ENCODE measurements at regions not wholly inside any gene's neighbourhood (a gene's known extent, or its start where the extent isn't known, plus 50 kb on each side); places are given as distances from the start of the nearest gene placed in this dataset.

GRCh38 chr16:51637770-51638094 lies 486.7 kb upstream of the SALL1 start:
- no peak for DNase-seq

GRCh38 chr16:51636920-51637769 lies 486.1 kb upstream of the SALL1 start:
- DNase-seq = no peak

GRCh38 chr16:51635181-51635580 lies 484.1 kb upstream of the SALL1 start:
- no peak for DNase-seq

GRCh38 chr16:51630076-51630475 lies 479.0 kb upstream of the SALL1 start:
- no peak for DNase-seq

GRCh38 chr16:51629576-51629975 lies 478.5 kb upstream of the SALL1 start:
- DNase-seq = no peak

GRCh38 chr16:51624080-51624775 lies 473.2 kb upstream of the SALL1 start:
- no peak for DNase-seq

- no peak for DNase-seq
Observed at GRCh38 chr16:51621610-51622009, 470.5 kb upstream of the SALL1 start.

- no peak for DNase-seq
Observed at GRCh38 chr16:51615141-51615540, 464.1 kb upstream of the SALL1 start.

- no peak for DNase-seq
Observed at GRCh38 chr16:51607201-51607651, 456.2 kb upstream of the SALL1 start.

- no peak for DNase-seq
Observed at GRCh38 chr16:51596247-51596646, 445.2 kb upstream of the SALL1 start.

GRCh38 chr16:51592535-51593300 lies 441.6 kb upstream of the SALL1 start:
- no peak for DNase-seq

GRCh38 chr16:51592001-51592501 lies 441.0 kb upstream of the SALL1 start:
- DNase-seq = no peak

- no peak for DNase-seq
Observed at GRCh38 chr16:51591480-51591879, 440.4 kb upstream of the SALL1 start.

GRCh38 chr16:51579652-51580360 lies 428.7 kb upstream of the SALL1 start:
- DNase-seq = no peak

- no peak for DNase-seq
Observed at GRCh38 chr16:51577621-51578303, 426.7 kb upstream of the SALL1 start.

GRCh38 chr16:51576498-51577195 lies 425.6 kb upstream of the SALL1 start:
- DNase-seq = no peak

- no peak for DNase-seq
Observed at GRCh38 chr16:51573191-51573590, 422.1 kb upstream of the SALL1 start.

- no peak for DNase-seq
Observed at GRCh38 chr16:51569203-51569931, 418.3 kb upstream of the SALL1 start.

- no peak for DNase-seq
Observed at GRCh38 chr16:51567911-51568310, 416.8 kb upstream of the SALL1 start.

- DNase-seq = no peak
Observed at GRCh38 chr16:51565184-51565583, 414.1 kb upstream of the SALL1 start.

- DNase-seq = no peak
Observed at GRCh38 chr16:51562891-51563290, 411.8 kb upstream of the SALL1 start.
